Psoas muscle (tissue), 7 donors: ENCODE measurements at regions not wholly inside any gene's neighbourhood (a gene's known extent, or its start where the extent isn't known, plus 50 kb on each side); places are given as distances from the start of the nearest gene placed in this dataset.

Experiments used
- ATAC-seq, 4 donors: fragments of 200-7000 bp; cut with Tn5 transposase; one replicate each; pipeline ENCODE4 v1.9.1; 2020; ENCODE audit warnings: moderate library complexity in 3 of 4, mild to moderate bottlenecking in 2 of 4
- DNase-seq, 2 donors: peaks; one replicate each; pipeline ENCODE4 v3.0.0-alpha.2; 2020
- H3K27ac ChIP-seq: fragments of 200-600 bp; one replicate; pipeline ENCODE4 v1.8.0; 2022
- H3K27me3 ChIP-seq, 3 donors: fragments of 200-600 bp in 1 of 3; one replicate each; pipeline versions ENCODE4 v1.6.1 to v1.8.0; 2013 to 2022; ENCODE audit warnings: low read length in 2 of 3, mild to moderate bottlenecking in 2 of 3, moderate library complexity in 1 of 3; ENCODE audit not compliant: insufficient read depth in 3 of 3
- H3K36me3 ChIP-seq, 2 donors: fragments of 200-600 bp in 1 of 2; one replicate each; pipeline versions ENCODE4 v1.6.1 to v1.8.0; 2013 to 2022; ENCODE audit warnings: low read depth in 1 of 2, mild to moderate bottlenecking in 1 of 2, moderate library complexity in 1 of 2; ENCODE audit not compliant: insufficient read depth in 1 of 2
- H3K4me1 ChIP-seq: fragments of 200-600 bp; one replicate; pipeline ENCODE4 v1.8.0; 2022
- H3K4me3 ChIP-seq: fragments of 200-600 bp; one replicate; pipeline ENCODE4 v1.8.0; 2022; ENCODE audit warnings: mild to moderate bottlenecking
- H3K9me3 ChIP-seq: fragments of 200-600 bp; one replicate; pipeline ENCODE4 v1.8.0; 2022
- CTCF ChIP-seq: fragments of 200-600 bp; IDR thresholded peaks from one replicate; pipeline ENCODE4 v1.8.0; 2022; ENCODE audit warnings: antibody characterized with exemption
- WGBS, 3 donors: extraction: QIAGEN DNeasy Blood & Tissue Kit; methylation state at CpG; one replicate each; pipeline versions ENCODE4 v1.1.6 to v1.1.7; 2013; 5-methylcytosine and 5-hydroxymethylcytosine counted together
- intact Hi-C, 2 donors: fragments of 100-400 bp; cut with DNase I; formaldehyde crosslinking; loops; one replicate each; pipeline versions ENCODE4 v1.11.0 to v1.14.2; 2022
- donor health status: healthy with polysubstance abuse.
- donor health status: DM: no; HTN: no; CAD: no; lungs with moderate emphysema.
- donor health status: Bipolar disorder and iron deficiency.
- donor health status: healthy.
- donor health status: DM: yes; HTN: yes; CAD: no.
- donor health status: DM: no; HTN: no; CAD: no.
- donor health status: DM: yes; HTN: yes; CAD: no.

GRCh38 chr4:116217781-116218180 is 867.6 kb downstream of the TRAM1L1 start:
- no peak for DNase-seq
- intact Hi-C loops, result no loop called here
- H3K4me1 ChIP-seq, result no peaks in the 10 kb centered on the region
- no peaks in the 10 kb centered on the region for H3K27me3 ChIP-seq
- WGBS, 3 donors, result 65 to 67% (median 65%) methylated on average over 2 of the region's 2 CpGs
- no peaks in the 10 kb centered on the region for H3K9me3 ChIP-seq
- no peak overlapping the region for H3K27ac ChIP-seq
- H3K4me3 ChIP-seq, result no peak overlapping the region
- TF ChIP-seq CTCF, result no peak
- no peak for ATAC-seq
- H3K36me3 ChIP-seq, result no peaks in the 10 kb centered on the region

- 84 to 88% (median 85%) methylated on average over 1 of the region's 1 CpG for WGBS, 3 donors
- DNase-seq (no peak), ATAC-seq (no peak)
- no peak for TF ChIP-seq CTCF
- H3K4me1 ChIP-seq, result no peaks in the 10 kb centered on the region
- no peak overlapping the region for H3K4me3 ChIP-seq
- H3K27me3 ChIP-seq, result no peaks in the 10 kb centered on the region
- H3K36me3 ChIP-seq, result no peaks in the 10 kb centered on the region
- no peak overlapping the region for H3K27ac ChIP-seq
- intact Hi-C loops, result no loop called here
- no peaks in the 10 kb centered on the region for H3K9me3 ChIP-seq
Observed at GRCh38 chr4:116215622-116216021, 869.8 kb downstream of the TRAM1L1 start.

- Histone ChIP-seq H3K9me3 (no peaks in the 10 kb centered on the region), H3K4me1 (no peaks in the 10 kb centered on the region), H3K36me3 (no peaks in the 10 kb centered on the region), H3K27ac (no peak overlapping the region), H3K27me3 (no peaks in the 10 kb centered on the region), H3K4me3 (no peak overlapping the region)
- no peak for DNase-seq
- intact Hi-C loops, result no loop called here
- TF ChIP-seq CTCF, result no peak
- WGBS, 3 donors, result 76 to 91% (median 81%) methylated on average over 1 of the region's 1 CpG
- no peak for ATAC-seq
Observed at GRCh38 chr4:116202524-116202923, 882.9 kb downstream of the TRAM1L1 start.

GRCh38 chr4:116197317-116197809 is 888.0 kb downstream of the TRAM1L1 start:
- 67 to 77% (median 73%) methylated on average over 3 of the region's 3 CpGs for WGBS, 3 donors
- no peaks in the 10 kb centered on the region for H3K27me3 ChIP-seq
- DNase-seq (no peak), ATAC-seq (no peak)
- no peaks in the 10 kb centered on the region for H3K36me3 ChIP-seq
- intact Hi-C loops, result no loop called here
- H3K9me3 ChIP-seq, result no peaks in the 10 kb centered on the region
- TF ChIP-seq CTCF, result no peak
- H3K4me3 ChIP-seq, result no peak overlapping the region
- no peak overlapping the region for H3K27ac ChIP-seq
- no peaks in the 10 kb centered on the region for H3K4me1 ChIP-seq

- H3K4me1 ChIP-seq, result no peaks in the 10 kb centered on the region
- ATAC-seq (no peak), DNase-seq (no peak)
- no peak overlapping the region for H3K27ac ChIP-seq
- no peak overlapping the region for H3K4me3 ChIP-seq
- TF ChIP-seq CTCF, result no peak
- H3K36me3 ChIP-seq, result no peaks in the 10 kb centered on the region
- H3K27me3 ChIP-seq, result no peaks in the 10 kb centered on the region
- intact Hi-C loops, result no loop called here
- H3K9me3 ChIP-seq, result no peaks in the 10 kb centered on the region
Observed at GRCh38 chr4:116183241-116183640, 902.1 kb downstream of the TRAM1L1 start.
